GM23338 (cell line): ENCODE measurements at regions not wholly inside any gene's neighbourhood (a gene's known extent, or its start where the extent isn't known, plus 50 kb on each side); places are given as distances from the start of the nearest gene placed in this dataset. TPM values are rescaled to one million over a fixed set of nuclear protein-coding genes. Genes with fewer than 3 reads are reported as not detected.

Experiments used
- small RNA-seq: library from RNA; depleted of rRNA; stranded (forward); fragments of <200 nt; gene quantifications from one replicate; pipeline ENCODE3, GENCODE V24; 2014; ENCODE audit warnings: low replicate concordance

Small RNA genes lying in the stretch of these regions (small RNA-seq; reads per million reads assigned to genes)
- gene RNU1-58P, result not detected
